GM21825 (cell line): ENCODE measurements at regions not wholly inside any gene's neighbourhood (a gene's known extent, or its start where the extent isn't known, plus 50 kb on each side); places are given as distances from the start of the nearest gene placed in this dataset.
"Not testable (repeated sequence)": the region's sequence is repeated elsewhere in the genome, so short reads cannot be mapped to it uniquely, and the experiment has no call there.

ENCODE experiments used
- ATAC-seq: cut with Tn5 transposase; IDR thresholded peaks from one replicate; pipeline ENCODE4 v1.9.1; 2021; ENCODE audit warnings: mild to moderate bottlenecking, moderate library complexity; ENCODE audit not compliant: unreplicated experiment

GRCh38 chr21:28614791-28615190 is 377.9 kb downstream of the LTN1 start:
- ATAC-seq, result no peak

- ATAC-seq, result no peak
Observed at GRCh38 chr21:28608646-28609045, 384.0 kb downstream of the LTN1 start.

- no peak for ATAC-seq
Observed at GRCh38 chr21:28607545-28607944, 385.1 kb downstream of the LTN1 start.

- ATAC-seq, result peak; percentile 87
Observed at GRCh38 chr21:28604946-28605537, 387.6 kb downstream of the LTN1 start.

- no peak for ATAC-seq
Observed at GRCh38 chr21:28602546-28602945, 390.1 kb downstream of the LTN1 start.

GRCh38 chr21:28598214-28598613 is 394.5 kb downstream of the LTN1 start:
- no peak for ATAC-seq

GRCh38 chr21:28592205-28592865 is 400.3 kb downstream of the LTN1 start:
- ATAC-seq, result no peak

GRCh38 chr21:28590676-28591075 is 402.0 kb downstream of the LTN1 start:
- no peak for ATAC-seq

GRCh38 chr21:28590026-28590425 is 402.7 kb downstream of the LTN1 start:
- ATAC-seq, result no peak

GRCh38 chr21:28588997-28589396 is 403.7 kb downstream of the LTN1 start:
- ATAC-seq, result no peak

GRCh38 chr21:28587748-28588147 is 404.9 kb downstream of the LTN1 start:
- no peak for ATAC-seq

- no peak for ATAC-seq
Observed at GRCh38 chr21:28581976-28582375, 410.7 kb downstream of the LTN1 start.

GRCh38 chr21:28581311-28581731 is 411.4 kb downstream of the LTN1 start:
- ATAC-seq, result not testable (repeated sequence)

GRCh38 chr21:28580585-28580984 is 412.1 kb downstream of the LTN1 start:
- ATAC-seq, result no peak

- ATAC-seq, result no peak
Observed at GRCh38 chr21:28579986-28580550, 412.6 kb downstream of the LTN1 start.

GRCh38 chr21:28568692-28569091 is 424.0 kb downstream of the LTN1 start:
- ATAC-seq, result no peak

- not testable (repeated sequence) for ATAC-seq
Observed at GRCh38 chr21:28563933-28564332, 428.7 kb downstream of the LTN1 start.

GRCh38 chr21:28561772-28562171 is 430.9 kb downstream of the LTN1 start:
- no peak for ATAC-seq

GRCh38 chr21:28554660-28555475 is 437.8 kb downstream of the LTN1 start:
- no peak for ATAC-seq

GRCh38 chr21:28550057-28550825 is 442.4 kb downstream of the LTN1 start:
- ATAC-seq, result no peak

- no peak for ATAC-seq
Observed at GRCh38 chr21:28548291-28548690, 444.4 kb downstream of the LTN1 start.
